Neural crest cell (in vitro differentiated cells): ENCODE measurements at regions not wholly inside any gene's neighbourhood (a gene's known extent, or its start where the extent isn't known, plus 50 kb on each side); places are given as distances from the start of the nearest gene placed in this dataset.

Experiments used
- DNase-seq: peaks from one replicate; pipeline ENCODE4 v3.0.0; 2021; ENCODE audit warnings: low read depth, mixed read lengths, low spot score
- H3K27ac Mint-ChIP-seq: one replicate; pipeline ENCODE4 v1.8.0; 2021; ENCODE audit warnings: mild to moderate bottlenecking, mixed read lengths; ENCODE audit not compliant: unreplicated experiment
- H3K27me3 Mint-ChIP-seq: 2 replicates; pipeline ENCODE4 v1.8.0; 2021; ENCODE audit warnings: low read depth, mild to moderate bottlenecking, mixed read lengths
- H3K36me3 Mint-ChIP-seq: 2 replicates; pipeline ENCODE4 v1.8.0; 2021; ENCODE audit warnings: low read depth, mild to moderate bottlenecking, mixed read lengths
- H3K4me1 Mint-ChIP-seq: 2 replicates; pipeline ENCODE4 v1.8.0; 2021; ENCODE audit warnings: mixed read lengths
- H3K4me3 Mint-ChIP-seq: one replicate; pipeline ENCODE4 v1.8.0; 2021; ENCODE audit warnings: mild to moderate bottlenecking, mixed read lengths
- H3K9me3 Mint-ChIP-seq: 2 replicates; pipeline ENCODE4 v1.8.0; 2021; ENCODE audit warnings: mixed read lengths
- CTCF ChIP-seq: fragments of 200-600 bp; sonication (generic); conservative IDR thresholded peaks from 2 replicates; pipeline ENCODE4 v1.5.0; 2021; ENCODE audit warnings: antibody characterized with exemption, mild to moderate bottlenecking

GRCh38 chr13:84362777-84363176 is 480.5 kb upstream of the SLITRK1 start:
- no peak for DNase-seq
- Mint-ChIP-seq H3K4me1 (no peaks in the 10 kb centered on the region), H3K27ac (no peak overlapping the region), H3K9me3 (no peaks in the 10 kb centered on the region), H3K4me3 (no peak overlapping the region), H3K36me3 (no peaks in the 10 kb centered on the region), H3K27me3 (no peaks in the 10 kb centered on the region)
- TF ChIP-seq CTCF: no peak

- Mint-ChIP-seq H3K27me3 (no peaks in the 10 kb centered on the region), H3K4me1 (no peaks in the 10 kb centered on the region), H3K4me3 (no peak overlapping the region), H3K9me3 (no peaks in the 10 kb centered on the region), H3K27ac (no peak overlapping the region), H3K36me3 (no peaks in the 10 kb centered on the region)
- DNase-seq: no peak
- TF ChIP-seq CTCF: no peak
Measured at GRCh38 chr13:84360822-84361221, 478.5 kb upstream of the SLITRK1 start.

- Mint-ChIP-seq H3K27ac (no peak overlapping the region), H3K27me3 (no peaks in the 10 kb centered on the region), H3K4me3 (no peak overlapping the region)
Measured at GRCh38 chr13:84358601-84359000, 476.3 kb upstream of the SLITRK1 start.

GRCh38 chr13:84352946-84353345 is 470.7 kb upstream of the SLITRK1 start:
- Mint-ChIP-seq H3K27ac (no peak overlapping the region), H3K4me3 (no peak overlapping the region), H3K27me3 (no peaks in the 10 kb centered on the region), H3K9me3 (peaks cover 7% of the 10 kb centered on the region), H3K36me3 (no peaks in the 10 kb centered on the region), H3K4me1 (no peaks in the 10 kb centered on the region)
- DNase-seq: no peak
- no peak for TF ChIP-seq CTCF

More at GRCh38 chr13:84358601-84359000, 476.3 kb upstream of the SLITRK1 start:
- H3K4me1 Mint-ChIP-seq: no peaks in the 10 kb centered on the region
- TF ChIP-seq CTCF: no peak
- DNase-seq: no peak
- H3K36me3 Mint-ChIP-seq: no peaks in the 10 kb centered on the region
- no peaks in the 10 kb centered on the region for H3K9me3 Mint-ChIP-seq

GRCh38 chr13:84339456-84339855 is 457.2 kb upstream of the SLITRK1 start:
- H3K4me1 Mint-ChIP-seq: peaks cover 6% of the 10 kb centered on the region
- no peak for TF ChIP-seq CTCF
- no peak overlapping the region for H3K27ac Mint-ChIP-seq
- no peak for DNase-seq
- no peaks in the 10 kb centered on the region for H3K36me3 Mint-ChIP-seq
- H3K4me3 Mint-ChIP-seq: no peak overlapping the region
- H3K27me3 Mint-ChIP-seq: no peaks in the 10 kb centered on the region
- H3K9me3 Mint-ChIP-seq: peaks cover 2% of the 10 kb centered on the region

GRCh38 chr13:84332346-84332745 is 450.1 kb upstream of the SLITRK1 start:
- H3K4me1 Mint-ChIP-seq: peaks cover 6% of the 10 kb centered on the region
- H3K27me3 Mint-ChIP-seq: no peaks in the 10 kb centered on the region
- no peak overlapping the region for H3K27ac Mint-ChIP-seq
- H3K9me3 Mint-ChIP-seq: no peaks in the 10 kb centered on the region
- no peak for DNase-seq
- no peaks in the 10 kb centered on the region for H3K36me3 Mint-ChIP-seq
- H3K4me3 Mint-ChIP-seq: no peak overlapping the region
- no peak for TF ChIP-seq CTCF
